BE2C (cell line): ENCODE measurements at regions not wholly inside any gene's neighbourhood (a gene's known extent, or its start where the extent isn't known, plus 50 kb on each side); places are given as distances from the start of the nearest gene placed in this dataset.

ENCODE experiments used
- DNase-seq: peaks from one replicate; pipeline ENCODE4 v3.0.0-alpha.2; 2020
- H3K27me3 ChIP-seq: fragments of 250-450 bp; sonication (Bioruptor Pico); 2 replicates; pipeline ENCODE4 v1.5.1; 2020; ENCODE audit warnings: mild to moderate bottlenecking
- H3K36me3 ChIP-seq: fragments of 250-450 bp; sonication (Bioruptor Pico); 2 replicates; pipeline ENCODE4 v1.5.1; 2020; ENCODE audit warnings: mild to moderate bottlenecking
- H3K4me1 ChIP-seq: fragments of 250-450 bp; sonication (Bioruptor Pico); 2 replicates; pipeline ENCODE4 v1.5.1; 2020
- H3K4me3 ChIP-seq: 2 replicates; pipeline ENCODE4 v1.5.1; 2011; ENCODE audit warnings: low read depth, low read length
- H3K9me3 ChIP-seq: fragments of 250-450 bp; sonication (Bioruptor Pico); 2 replicates; pipeline ENCODE4 v1.5.1; 2020
- TF ChIP-seq, protein P1 (sequence below): IDR thresholded peaks from 2 replicates; pipeline ENCODE4 v1.5.1; 2012; ENCODE audit warnings: mild to moderate bottlenecking, low read depth, low read length

DNA sequence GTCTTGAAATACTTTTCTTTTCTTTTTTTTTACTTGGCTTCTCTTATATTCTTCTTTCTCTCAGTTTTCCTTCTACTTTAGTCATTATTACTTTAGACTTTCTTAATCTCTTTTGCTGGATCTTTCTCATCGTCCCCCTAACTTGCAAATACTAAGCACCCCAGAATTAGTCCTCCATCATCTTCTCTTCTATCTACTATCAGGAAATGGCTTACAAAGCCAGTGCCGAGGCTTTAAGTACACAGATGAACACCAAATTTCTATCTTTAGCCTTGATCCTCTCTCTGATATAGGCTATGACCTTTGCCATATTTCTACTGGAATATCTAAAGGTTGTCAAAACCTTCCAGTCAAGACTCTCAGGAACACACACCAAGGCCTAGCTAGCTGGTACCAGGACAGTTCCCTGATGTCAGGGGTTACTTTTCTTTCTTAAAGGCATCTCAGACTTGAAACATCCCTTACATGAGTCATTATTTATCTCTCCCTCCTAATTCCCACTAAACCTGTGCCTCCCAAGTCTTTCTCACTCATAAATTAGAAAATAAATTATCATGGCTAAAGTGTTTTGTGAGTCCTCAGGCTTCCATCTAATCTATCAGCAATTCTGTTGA, 278.6 kb upstream of the TCF21 start:
- no peak overlapping the region for H3K4me3 ChIP-seq
- DNase-seq = no peak
- H3K9me3 ChIP-seq = no peaks in the 10 kb centered on the region
- no peaks in the 10 kb centered on the region for H3K36me3 ChIP-seq
- H3K4me1 ChIP-seq = no peaks in the 10 kb centered on the region
- H3K27me3 ChIP-seq = peaks cover 38% of the 10 kb centered on the region
- TF ChIP-seq, protein P1, sequence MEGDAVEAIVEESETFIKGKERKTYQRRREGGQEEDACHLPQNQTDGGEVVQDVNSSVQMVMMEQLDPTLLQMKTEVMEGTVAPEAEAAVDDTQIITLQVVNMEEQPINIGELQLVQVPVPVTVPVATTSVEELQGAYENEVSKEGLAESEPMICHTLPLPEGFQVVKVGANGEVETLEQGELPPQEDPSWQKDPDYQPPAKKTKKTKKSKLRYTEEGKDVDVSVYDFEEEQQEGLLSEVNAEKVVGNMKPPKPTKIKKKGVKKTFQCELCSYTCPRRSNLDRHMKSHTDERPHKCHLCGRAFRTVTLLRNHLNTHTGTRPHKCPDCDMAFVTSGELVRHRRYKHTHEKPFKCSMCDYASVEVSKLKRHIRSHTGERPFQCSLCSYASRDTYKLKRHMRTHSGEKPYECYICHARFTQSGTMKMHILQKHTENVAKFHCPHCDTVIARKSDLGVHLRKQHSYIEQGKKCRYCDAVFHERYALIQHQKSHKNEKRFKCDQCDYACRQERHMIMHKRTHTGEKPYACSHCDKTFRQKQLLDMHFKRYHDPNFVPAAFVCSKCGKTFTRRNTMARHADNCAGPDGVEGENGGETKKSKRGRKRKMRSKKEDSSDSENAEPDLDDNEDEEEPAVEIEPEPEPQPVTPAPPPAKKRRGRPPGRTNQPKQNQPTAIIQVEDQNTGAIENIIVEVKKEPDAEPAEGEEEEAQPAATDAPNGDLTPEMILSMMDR = no peak

GRCh38 chr6:133610971-133611370, 277.9 kb upstream of the TCF21 start:
- DNase-seq = no peak
- Histone ChIP-seq H3K4me1 (no peaks in the 10 kb centered on the region), H3K36me3 (no peaks in the 10 kb centered on the region), H3K9me3 (no peaks in the 10 kb centered on the region), H3K27me3 (peaks cover 38% of the 10 kb centered on the region), H3K4me3 (no peak overlapping the region)
- TF ChIP-seq, protein P1 = no peak

DNA sequence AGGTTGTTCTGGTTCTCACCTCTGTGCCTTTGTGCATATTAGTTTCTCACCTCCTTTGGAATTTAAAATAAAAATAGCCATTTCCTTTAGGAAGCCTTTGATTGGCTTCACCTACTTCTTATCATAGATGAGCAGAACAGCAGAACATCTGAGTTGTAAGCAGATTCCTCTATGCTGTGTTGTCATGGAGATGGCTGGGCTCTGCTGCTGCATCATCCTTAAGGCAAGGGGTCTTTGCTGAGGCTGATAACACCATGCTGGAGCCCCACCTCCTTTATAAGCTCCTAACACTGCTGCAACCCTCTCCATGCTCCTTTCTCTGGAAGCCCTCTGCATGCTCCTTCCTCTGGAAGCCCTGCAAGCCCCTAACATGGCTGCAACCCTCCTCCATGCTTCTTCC, 276.5 kb upstream of the TCF21 start:
- no peak for DNase-seq
- H3K9me3 ChIP-seq = no peaks in the 10 kb centered on the region
- no peak overlapping the region for H3K4me3 ChIP-seq
- TF ChIP-seq, protein P1 = no peak
- peaks cover 38% of the 10 kb centered on the region for H3K27me3 ChIP-seq
- no peaks in the 10 kb centered on the region for H3K36me3 ChIP-seq
- no peaks in the 10 kb centered on the region for H3K4me1 ChIP-seq

DNA sequence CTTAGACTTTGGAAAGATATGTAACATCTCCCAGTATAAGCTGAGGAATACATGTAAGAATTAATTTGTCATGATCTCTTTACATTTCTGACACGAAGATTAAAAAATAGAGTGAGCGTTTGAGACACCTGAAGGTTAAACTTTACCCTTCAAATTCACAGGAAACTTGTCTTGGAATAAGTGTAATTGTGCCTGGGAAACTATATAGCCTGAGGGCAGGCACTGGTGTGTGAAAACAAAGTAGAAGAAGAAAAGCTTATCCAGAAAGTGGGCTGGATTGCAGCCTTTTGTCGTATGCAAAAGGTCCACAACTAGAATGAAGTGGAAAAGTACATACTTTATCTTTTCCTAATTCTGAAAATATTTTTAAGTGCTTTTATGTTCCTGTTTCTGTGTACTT, 275.7 kb upstream of the TCF21 start:
- no peak for DNase-seq
- H3K4me3 ChIP-seq = no peak overlapping the region
- H3K9me3 ChIP-seq = no peaks in the 10 kb centered on the region
- H3K27me3 ChIP-seq = peaks cover 34% of the 10 kb centered on the region
- no peaks in the 10 kb centered on the region for H3K36me3 ChIP-seq
- H3K4me1 ChIP-seq = no peaks in the 10 kb centered on the region
- TF ChIP-seq, protein P1 = no peak

DNA sequence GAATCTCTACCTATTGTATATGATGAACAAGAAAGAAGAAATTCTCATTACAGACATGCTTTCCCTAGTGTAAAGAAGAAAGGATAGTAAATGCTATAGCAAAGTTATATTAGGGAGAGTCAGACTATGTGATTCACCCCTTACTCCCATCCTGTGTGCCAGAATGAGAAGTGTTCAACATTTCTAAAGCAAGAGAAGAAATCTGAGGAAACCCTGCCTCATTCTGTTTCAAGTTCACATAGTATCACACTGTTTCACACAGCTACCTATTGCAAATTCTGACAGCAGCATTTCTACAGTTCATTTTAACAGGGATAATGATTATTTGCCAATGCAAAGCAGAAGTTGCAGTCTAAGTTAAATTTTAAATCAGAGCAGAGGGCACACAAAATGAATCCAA, 267.2 kb upstream of the TCF21 start:
- Histone ChIP-seq H3K9me3 (no peaks in the 10 kb centered on the region), H3K4me1 (no peaks in the 10 kb centered on the region), H3K36me3 (no peaks in the 10 kb centered on the region), H3K27me3 (peaks cover 3% of the 10 kb centered on the region; the same call in 1 of the 2 replicates), H3K4me3 (no peak overlapping the region)
- TF ChIP-seq, protein P1 = no peak
- DNase-seq = no peak

DNA sequence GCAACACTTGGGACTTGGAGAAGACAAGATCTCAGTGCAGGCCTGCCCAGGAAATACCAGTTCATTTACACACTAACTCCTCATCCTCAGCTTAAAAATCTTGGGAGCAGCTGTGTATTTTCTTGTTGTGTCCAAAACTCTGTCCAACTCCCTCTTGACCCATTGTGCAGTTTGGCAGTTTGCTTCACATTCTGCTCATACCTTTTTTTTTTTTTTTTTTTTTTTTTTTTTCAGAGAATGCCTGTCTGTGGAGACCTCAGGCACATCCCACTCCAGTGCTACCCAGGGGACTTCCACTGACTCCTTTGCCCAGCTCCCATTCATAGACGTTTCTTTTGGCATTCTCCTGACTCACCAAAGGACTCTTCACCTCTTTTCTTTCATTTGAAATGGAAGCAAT, 265.8 kb upstream of the TCF21 start:
- TF ChIP-seq, protein P1 = no peak

More for the DNA sequence above, 265.8 kb upstream of the TCF21 start:
- Histone ChIP-seq H3K4me1 (no peaks in the 10 kb centered on the region), H3K36me3 (no peaks in the 10 kb centered on the region), H3K27me3 (peaks cover 3% of the 10 kb centered on the region; the same call in 1 of the 2 replicates), H3K9me3 (no peaks in the 10 kb centered on the region), H3K4me3 (no peak overlapping the region)
- DNase-seq = no peak
